ENCODE measurements at regions not wholly inside any gene's neighbourhood (a gene's known extent, or its start where the extent isn't known, plus 50 kb on each side); places are given as distances from the start of the nearest gene placed in this dataset.

DNA sequence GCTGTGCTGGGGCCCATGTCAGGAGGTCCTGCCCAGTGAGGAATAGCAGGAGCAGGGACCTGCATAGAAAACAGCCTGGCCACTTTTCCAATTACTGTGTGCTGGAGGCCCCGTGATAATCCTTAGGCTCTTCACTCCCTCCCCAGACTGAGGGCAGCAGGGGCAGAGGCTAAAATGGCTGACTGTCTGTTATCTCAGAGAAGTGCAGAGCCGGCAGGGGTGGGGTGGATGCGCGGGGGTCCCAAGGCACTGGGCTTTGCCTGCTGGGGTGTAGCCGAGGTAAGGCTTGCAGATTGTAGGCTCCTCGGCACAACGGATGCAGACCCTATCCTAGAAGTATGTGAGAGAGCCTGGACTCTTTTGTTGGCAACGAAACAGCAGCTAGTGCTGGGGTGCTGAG, 1064.1 kb downstream of the OLFM4 start:
- TF ChIP-seq, protein P1, sequence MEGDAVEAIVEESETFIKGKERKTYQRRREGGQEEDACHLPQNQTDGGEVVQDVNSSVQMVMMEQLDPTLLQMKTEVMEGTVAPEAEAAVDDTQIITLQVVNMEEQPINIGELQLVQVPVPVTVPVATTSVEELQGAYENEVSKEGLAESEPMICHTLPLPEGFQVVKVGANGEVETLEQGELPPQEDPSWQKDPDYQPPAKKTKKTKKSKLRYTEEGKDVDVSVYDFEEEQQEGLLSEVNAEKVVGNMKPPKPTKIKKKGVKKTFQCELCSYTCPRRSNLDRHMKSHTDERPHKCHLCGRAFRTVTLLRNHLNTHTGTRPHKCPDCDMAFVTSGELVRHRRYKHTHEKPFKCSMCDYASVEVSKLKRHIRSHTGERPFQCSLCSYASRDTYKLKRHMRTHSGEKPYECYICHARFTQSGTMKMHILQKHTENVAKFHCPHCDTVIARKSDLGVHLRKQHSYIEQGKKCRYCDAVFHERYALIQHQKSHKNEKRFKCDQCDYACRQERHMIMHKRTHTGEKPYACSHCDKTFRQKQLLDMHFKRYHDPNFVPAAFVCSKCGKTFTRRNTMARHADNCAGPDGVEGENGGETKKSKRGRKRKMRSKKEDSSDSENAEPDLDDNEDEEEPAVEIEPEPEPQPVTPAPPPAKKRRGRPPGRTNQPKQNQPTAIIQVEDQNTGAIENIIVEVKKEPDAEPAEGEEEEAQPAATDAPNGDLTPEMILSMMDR (IDR thresholded peaks at IDR 0.05; ENCODE audit: low read depth, low read length, missing input control): no peak
- TF ChIP-seq YY1 (IDR thresholded peaks at IDR 0.05) (no peak), TAF1 (conservative IDR thresholded peaks at IDR 0.05) (no peak), EGR1 (IDR thresholded peaks at IDR 0.05; ENCODE audit: low read depth in 2 of 2) (no peak), GABPA (IDR thresholded peaks at IDR 0.05 in 1 of 2, conservative IDR thresholded peaks at IDR 0.05 in 1 of 2) (no peak), HNF4A (conservative IDR thresholded peaks at IDR 0.05) (no peak), RAD21 (IDR thresholded peaks at IDR 0.05) (no peak), HNF4G (IDR thresholded peaks at IDR 0.05) (no peak), SP1 (IDR thresholded peaks at IDR 0.05) (no peak), NR2F2 (IDR thresholded peaks at IDR 0.05) (no peak)
- TF ChIP-seq, protein P2, sequence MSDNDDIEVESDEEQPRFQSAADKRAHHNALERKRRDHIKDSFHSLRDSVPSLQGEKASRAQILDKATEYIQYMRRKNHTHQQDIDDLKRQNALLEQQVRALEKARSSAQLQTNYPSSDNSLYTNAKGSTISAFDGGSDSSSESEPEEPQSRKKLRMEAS (IDR thresholded peaks at IDR 0.05): no peak
- TF ChIP-seq, protein P3, sequence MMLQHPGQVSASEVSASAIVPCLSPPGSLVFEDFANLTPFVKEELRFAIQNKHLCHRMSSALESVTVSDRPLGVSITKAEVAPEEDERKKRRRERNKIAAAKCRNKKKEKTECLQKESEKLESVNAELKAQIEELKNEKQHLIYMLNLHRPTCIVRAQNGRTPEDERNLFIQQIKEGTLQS (IDR thresholded peaks at IDR 0.05): no peak
- TF ChIP-seq, protein P4, sequence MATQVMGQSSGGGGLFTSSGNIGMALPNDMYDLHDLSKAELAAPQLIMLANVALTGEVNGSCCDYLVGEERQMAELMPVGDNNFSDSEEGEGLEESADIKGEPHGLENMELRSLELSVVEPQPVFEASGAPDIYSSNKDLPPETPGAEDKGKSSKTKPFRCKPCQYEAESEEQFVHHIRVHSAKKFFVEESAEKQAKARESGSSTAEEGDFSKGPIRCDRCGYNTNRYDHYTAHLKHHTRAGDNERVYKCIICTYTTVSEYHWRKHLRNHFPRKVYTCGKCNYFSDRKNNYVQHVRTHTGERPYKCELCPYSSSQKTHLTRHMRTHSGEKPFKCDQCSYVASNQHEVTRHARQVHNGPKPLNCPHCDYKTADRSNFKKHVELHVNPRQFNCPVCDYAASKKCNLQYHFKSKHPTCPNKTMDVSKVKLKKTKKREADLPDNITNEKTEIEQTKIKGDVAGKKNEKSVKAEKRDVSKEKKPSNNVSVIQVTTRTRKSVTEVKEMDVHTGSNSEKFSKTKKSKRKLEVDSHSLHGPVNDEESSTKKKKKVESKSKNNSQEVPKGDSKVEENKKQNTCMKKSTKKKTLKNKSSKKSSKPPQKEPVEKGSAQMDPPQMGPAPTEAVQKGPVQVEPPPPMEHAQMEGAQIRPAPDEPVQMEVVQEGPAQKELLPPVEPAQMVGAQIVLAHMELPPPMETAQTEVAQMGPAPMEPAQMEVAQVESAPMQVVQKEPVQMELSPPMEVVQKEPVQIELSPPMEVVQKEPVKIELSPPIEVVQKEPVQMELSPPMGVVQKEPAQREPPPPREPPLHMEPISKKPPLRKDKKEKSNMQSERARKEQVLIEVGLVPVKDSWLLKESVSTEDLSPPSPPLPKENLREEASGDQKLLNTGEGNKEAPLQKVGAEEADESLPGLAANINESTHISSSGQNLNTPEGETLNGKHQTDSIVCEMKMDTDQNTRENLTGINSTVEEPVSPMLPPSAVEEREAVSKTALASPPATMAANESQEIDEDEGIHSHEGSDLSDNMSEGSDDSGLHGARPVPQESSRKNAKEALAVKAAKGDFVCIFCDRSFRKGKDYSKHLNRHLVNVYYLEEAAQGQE (IDR thresholded peaks at IDR 0.05): no peak
- TF ChIP-seq, protein P5, sequence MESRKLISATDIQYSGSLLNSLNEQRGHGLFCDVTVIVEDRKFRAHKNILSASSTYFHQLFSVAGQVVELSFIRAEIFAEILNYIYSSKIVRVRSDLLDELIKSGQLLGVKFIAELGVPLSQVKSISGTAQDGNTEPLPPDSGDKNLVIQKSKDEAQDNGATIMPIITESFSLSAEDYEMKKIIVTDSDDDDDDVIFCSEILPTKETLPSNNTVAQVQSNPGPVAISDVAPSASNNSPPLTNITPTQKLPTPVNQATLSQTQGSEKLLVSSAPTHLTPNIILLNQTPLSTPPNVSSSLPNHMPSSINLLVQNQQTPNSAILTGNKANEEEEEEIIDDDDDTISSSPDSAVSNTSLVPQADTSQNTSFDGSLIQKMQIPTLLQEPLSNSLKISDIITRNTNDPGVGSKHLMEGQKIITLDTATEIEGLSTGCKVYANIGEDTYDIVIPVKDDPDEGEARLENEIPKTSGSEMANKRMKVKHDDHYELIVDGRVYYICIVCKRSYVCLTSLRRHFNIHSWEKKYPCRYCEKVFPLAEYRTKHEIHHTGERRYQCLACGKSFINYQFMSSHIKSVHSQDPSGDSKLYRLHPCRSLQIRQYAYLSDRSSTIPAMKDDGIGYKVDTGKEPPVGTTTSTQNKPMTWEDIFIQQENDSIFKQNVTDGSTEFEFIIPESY (IDR thresholded peaks at IDR 0.05): no peak
